Suprapubic skin (tissue), 3 donors: ENCODE measurements at regions not wholly inside any gene's neighbourhood (a gene's known extent, or its start where the extent isn't known, plus 50 kb on each side); places are given as distances from the start of the nearest gene placed in this dataset.

Experiments
- CTCF ChIP-seq, 2 donors: fragments of 200-600 bp in 1 of 2; fragments of 450-650 bp in 1 of 2; sonication (generic) in 1 of 2; IDR thresholded peaks; one replicate each; pipeline ENCODE4 v1.5.1; 2016 to 2019; ENCODE audit warnings: antibody characterized with exemption in 2 of 2, mild to moderate bottlenecking in 1 of 2, moderate library complexity in 1 of 2
- EP300 ChIP-seq: sonication (generic); formaldehyde crosslinking; IDR thresholded peaks from one replicate; pipeline ENCODE4 v1.6.1; 2017; ENCODE audit warnings: antibody characterized with exemption

DNA sequence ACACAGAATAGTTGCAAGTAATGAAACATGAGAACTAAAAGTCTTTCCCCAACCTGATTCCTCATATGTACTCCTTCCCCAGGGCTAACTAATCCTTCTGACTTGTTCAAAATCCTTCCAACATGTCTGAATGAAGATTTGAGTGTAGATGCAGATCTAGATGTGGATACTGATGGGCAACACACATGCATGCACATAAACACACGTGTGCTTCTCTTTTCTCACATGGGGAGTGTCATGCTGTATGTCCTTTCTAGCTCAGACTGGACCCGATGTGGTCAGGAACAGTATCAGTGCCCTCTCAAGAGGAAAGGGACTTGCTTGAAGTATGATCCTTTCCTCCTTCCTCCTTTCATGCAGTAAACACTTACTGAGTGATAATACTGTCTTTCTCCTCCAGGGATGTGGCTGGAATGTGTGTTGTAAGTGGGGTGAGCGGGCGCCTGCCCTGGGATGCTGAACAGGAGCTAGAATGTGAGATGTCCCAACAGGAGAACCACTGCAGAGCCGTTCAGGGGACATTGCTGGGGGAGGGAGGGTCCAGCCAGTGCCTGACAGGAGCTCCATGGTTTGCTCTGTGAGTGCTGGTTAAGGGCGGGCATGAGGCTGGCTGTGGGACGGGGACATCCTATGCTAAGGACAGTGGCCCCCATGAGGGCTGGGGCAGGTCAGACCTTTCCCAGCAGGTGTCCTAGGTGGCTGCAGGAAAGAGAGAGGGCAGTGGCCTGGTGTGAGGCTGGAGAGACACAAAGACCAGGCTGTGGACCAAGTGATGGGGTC is 146.9 kb downstream of the TEX29 start:
- no peak for TF ChIP-seq CTCF (IDR thresholded peaks at IDR 0.05)
- no peak for TF ChIP-seq EP300
